Uterus (tissue), 2 donors: ENCODE measurements at regions not wholly inside any gene's neighbourhood (a gene's known extent, or its start where the extent isn't known, plus 50 kb on each side); places are given as distances from the start of the nearest gene placed in this dataset.

ENCODE experiments used
- CTCF ChIP-seq, 4 experiments: fragments of 200-600 bp in 2 of 4; fragments of 450-650 bp in 2 of 4; sonication (generic) in 2 of 4; IDR thresholded peaks; one replicate each; pipeline ENCODE4 v1.5.1; 2016 to 2019; ENCODE audit warnings: antibody characterized with exemption in 4 of 4, mild to moderate bottlenecking in 2 of 4, moderate library complexity in 1 of 4
- POLR2A ChIP-seq, 2 donors: fragments of 450-650 bp; IDR thresholded peaks; one replicate each; pipeline ENCODE4 v1.6.1; 2016; ENCODE audit warnings: antibody characterized with exemption in 2 of 2, mild to moderate bottlenecking in 1 of 2, moderate library complexity in 1 of 2

DNA sequence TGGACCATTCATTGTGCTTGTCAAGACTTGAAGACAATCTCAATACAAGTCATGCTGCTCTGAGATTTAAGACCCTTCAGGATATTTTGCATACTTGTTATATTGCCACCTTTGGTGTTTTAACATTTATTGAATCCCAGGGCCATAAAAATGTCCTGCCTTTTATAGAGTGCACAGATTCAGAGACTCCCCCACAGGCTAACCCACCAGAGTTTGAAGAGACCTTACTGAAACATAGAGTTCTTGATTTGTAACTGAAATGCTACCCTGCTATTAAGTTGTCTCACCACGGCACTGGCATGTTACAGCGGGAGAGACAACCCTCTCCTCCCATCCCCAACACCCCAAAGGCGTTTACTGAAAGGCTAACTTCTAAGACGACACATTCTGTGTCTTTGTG is 313.9 kb upstream of the USP24 start:
- TF ChIP-seq CTCF (IDR thresholded peaks at IDR 0.05) (no peak), POLR2A (IDR thresholded peaks at IDR 0.05) (no peak)
